Breast epithelium (tissue), 4 donors: ENCODE measurements at regions not wholly inside any gene's neighbourhood (a gene's known extent, or its start where the extent isn't known, plus 50 kb on each side); places are given as distances from the start of the nearest gene placed in this dataset.

ENCODE experiments used
- DNase-seq, 2 donors: peaks; one replicate each; pipeline ENCODE4 v3.0.0-alpha.2; 2019; ENCODE audit warnings: low spot score in 2 of 2
- H3K27ac ChIP-seq, 2 donors: fragments of 200-600 bp; sonication (generic) in 1 of 2; one replicate each; pipeline ENCODE4 v1.5.1; 2016 to 2019; ENCODE audit warnings: mild to moderate bottlenecking in 1 of 2
- H3K27me3 ChIP-seq, 2 donors: fragments of 200-600 bp; sonication (generic) in 1 of 2; one replicate each; pipeline versions ENCODE4 v1.5.1 to v1.6.0; 2017 to 2019; ENCODE audit warnings: control low read depth in 1 of 2, mild to moderate bottlenecking in 1 of 2
- H3K36me3 ChIP-seq: fragments of 200-600 bp; one replicate; pipeline ENCODE4 v1.5.1; 2019
- H3K4me1 ChIP-seq, 2 donors: fragments of 200-600 bp; sonication (generic); one replicate each; pipeline ENCODE4 v1.5.1; 2016 to 2019; ENCODE audit warnings: control low read depth in 1 of 2
- H3K4me3 ChIP-seq, 3 donors: fragments of 200-600 bp; sonication (generic); 1 replicate in 2 of 3; 2 replicates in 1 of 3; pipeline ENCODE4 v1.5.1; 2016 to 2019; ENCODE audit warnings: mild to moderate bottlenecking in 3 of 3, moderate library complexity in 2 of 3
- H3K9me3 ChIP-seq, 2 donors: fragments of 200-600 bp; sonication (generic) in 1 of 2; one replicate each; pipeline ENCODE4 v1.5.1; 2016 to 2019; ENCODE audit warnings: control low read depth in 1 of 2
- POLR2A ChIP-seq: fragments of 450-650 bp; IDR thresholded peaks from one replicate; pipeline ENCODE4 v1.6.1; 2016; ENCODE audit warnings: antibody characterized with exemption, mild to moderate bottlenecking, moderate library complexity
- POLR2AphosphoS5 ChIP-seq, 3 donors: sonication (generic); formaldehyde crosslinking; IDR thresholded peaks; one replicate each; pipeline ENCODE4 v1.6.1; 2017; ENCODE audit warnings: antibody characterized with exemption in 3 of 3
- intact Hi-C: fragments of 100-400 bp; cut with DNase I; formaldehyde crosslinking; loops from one replicate; pipeline ENCODE4 v1.15.1; 2023; ENCODE audit warnings: low total_unique reads
- TF ChIP-seq, protein P1 (sequence below), 3 donors: fragments of 450-650 bp; IDR thresholded peaks; one replicate each; pipeline ENCODE4 v1.5.1; 2016 to 2017; ENCODE audit warnings: antibody characterized with exemption in 3 of 3, mild to moderate bottlenecking in 3 of 3, moderate library complexity in 3 of 3

- no peaks in the 10 kb centered on the region for H3K36me3 ChIP-seq
- DNase-seq, result no peak
- no peaks in the 10 kb centered on the region for H3K4me1 ChIP-seq
- intact Hi-C loops, result no loop called here
- H3K9me3 ChIP-seq, result no peaks in the 10 kb centered on the region
- no peak overlapping the region for H3K4me3 ChIP-seq
- TF ChIP-seq, protein P1, sequence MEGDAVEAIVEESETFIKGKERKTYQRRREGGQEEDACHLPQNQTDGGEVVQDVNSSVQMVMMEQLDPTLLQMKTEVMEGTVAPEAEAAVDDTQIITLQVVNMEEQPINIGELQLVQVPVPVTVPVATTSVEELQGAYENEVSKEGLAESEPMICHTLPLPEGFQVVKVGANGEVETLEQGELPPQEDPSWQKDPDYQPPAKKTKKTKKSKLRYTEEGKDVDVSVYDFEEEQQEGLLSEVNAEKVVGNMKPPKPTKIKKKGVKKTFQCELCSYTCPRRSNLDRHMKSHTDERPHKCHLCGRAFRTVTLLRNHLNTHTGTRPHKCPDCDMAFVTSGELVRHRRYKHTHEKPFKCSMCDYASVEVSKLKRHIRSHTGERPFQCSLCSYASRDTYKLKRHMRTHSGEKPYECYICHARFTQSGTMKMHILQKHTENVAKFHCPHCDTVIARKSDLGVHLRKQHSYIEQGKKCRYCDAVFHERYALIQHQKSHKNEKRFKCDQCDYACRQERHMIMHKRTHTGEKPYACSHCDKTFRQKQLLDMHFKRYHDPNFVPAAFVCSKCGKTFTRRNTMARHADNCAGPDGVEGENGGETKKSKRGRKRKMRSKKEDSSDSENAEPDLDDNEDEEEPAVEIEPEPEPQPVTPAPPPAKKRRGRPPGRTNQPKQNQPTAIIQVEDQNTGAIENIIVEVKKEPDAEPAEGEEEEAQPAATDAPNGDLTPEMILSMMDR (IDR thresholded peaks at IDR 0.05), result no peak
- no peak for TF ChIP-seq POLR2AphosphoS5 (IDR thresholded peaks at IDR 0.05)
- no peak for TF ChIP-seq POLR2A
- no peak overlapping the region for H3K27ac ChIP-seq
- H3K27me3 ChIP-seq, result no peaks in the 10 kb centered on the region
Observed at GRCh38 chr4:59689149-59689548, 1511.0 kb upstream of the ADGRL3 start.

- H3K27ac ChIP-seq, result no peak overlapping the region
- no peak overlapping the region for H3K4me3 ChIP-seq
- no peaks in the 10 kb centered on the region for H3K36me3 ChIP-seq
- no peaks in the 10 kb centered on the region for H3K4me1 ChIP-seq
- no peaks in the 10 kb centered on the region for H3K27me3 ChIP-seq
- no peak for DNase-seq
- no peak for TF ChIP-seq POLR2A
- TF ChIP-seq POLR2AphosphoS5 (IDR thresholded peaks at IDR 0.05), result no peak
- TF ChIP-seq, protein P1 (IDR thresholded peaks at IDR 0.05), result no peak
- H3K9me3 ChIP-seq, result no peaks in the 10 kb centered on the region
- intact Hi-C loops, result no loop called here
Observed at GRCh38 chr4:59695355-59696053, 1504.6 kb upstream of the ADGRL3 start.

- TF ChIP-seq POLR2AphosphoS5 (IDR thresholded peaks at IDR 0.05) (no peak), POLR2A (no peak)
- TF ChIP-seq, protein P1 (IDR thresholded peaks at IDR 0.05), result no peak
- intact Hi-C loops, result no loop called here
- H3K36me3 ChIP-seq, result no peaks in the 10 kb centered on the region
- no peaks in the 10 kb centered on the region for H3K9me3 ChIP-seq
- no peaks in the 10 kb centered on the region for H3K27me3 ChIP-seq
- H3K4me3 ChIP-seq, result no peak overlapping the region
- DNase-seq, result no peak
- H3K4me1 ChIP-seq, result no peaks in the 10 kb centered on the region
- no peak overlapping the region for H3K27ac ChIP-seq
Observed at GRCh38 chr4:59698041-59698440, 1502.1 kb upstream of the ADGRL3 start.

- intact Hi-C loops, result no loop called here
- DNase-seq, result no peak
Observed at GRCh38 chr4:59700651-59701050, 1499.5 kb upstream of the ADGRL3 start.

GRCh38 chr4:59704616-59705015, 1495.5 kb upstream of the ADGRL3 start:
- no peaks in the 10 kb centered on the region for H3K27me3 ChIP-seq
- intact Hi-C loops, result no loop called here
- no peak for DNase-seq
- H3K9me3 ChIP-seq, result no peaks in the 10 kb centered on the region
- TF ChIP-seq, protein P1 (IDR thresholded peaks at IDR 0.05), result no peak
- TF ChIP-seq POLR2A, result no peak
- TF ChIP-seq POLR2AphosphoS5 (IDR thresholded peaks at IDR 0.05), result no peak
- no peak overlapping the region for H3K27ac ChIP-seq
- H3K36me3 ChIP-seq, result no peaks in the 10 kb centered on the region
- H3K4me1 ChIP-seq, result no peaks in the 10 kb centered on the region
- H3K4me3 ChIP-seq, result no peak overlapping the region

More at GRCh38 chr4:59700651-59701050, 1499.5 kb upstream of the ADGRL3 start:
- Histone ChIP-seq H3K27me3 (no peaks in the 10 kb centered on the region), H3K4me3 (no peak overlapping the region), H3K9me3 (no peaks in the 10 kb centered on the region), H3K4me1 (no peaks in the 10 kb centered on the region), H3K27ac (no peak overlapping the region), H3K36me3 (no peaks in the 10 kb centered on the region)
- TF ChIP-seq POLR2A (no peak), POLR2AphosphoS5 (IDR thresholded peaks at IDR 0.05) (no peak)
- TF ChIP-seq, protein P1 (IDR thresholded peaks at IDR 0.05), result no peak
